ENCODE measurements at regions not wholly inside any gene's neighbourhood (a gene's known extent, or its start where the extent isn't known, plus 50 kb on each side); places are given as distances from the start of the nearest gene placed in this dataset.
"Not testable (repeated sequence)": the region's sequence is repeated elsewhere in the genome, so short reads cannot be mapped to it uniquely, and the experiment has no call there.

- Mint-ChIP-seq H3K36me3 (no peaks in the 10 kb centered on the region), H3K9me3 (no peaks in the 10 kb centered on the region), H3K27ac (no peak overlapping the region), H3K27me3 (no peaks in the 10 kb centered on the region), H3K4me3 (no peak overlapping the region), H3K4me1 (no peaks in the 10 kb centered on the region)
- CTCF ChIA-PET = no interaction called here
- no peak for DNase-seq
Measured at GRCh38 chr5:60487885-60488442, 212.0 kb downstream of the DEPDC1B start.

GRCh38 chr5:60487476-60487875 lies 212.5 kb downstream of the DEPDC1B start:
- CTCF ChIA-PET = no interaction called here
- Mint-ChIP-seq H3K36me3 (no peaks in the 10 kb centered on the region), H3K4me3 (no peak overlapping the region), H3K27me3 (no peaks in the 10 kb centered on the region), H3K4me1 (no peaks in the 10 kb centered on the region), H3K9me3 (no peaks in the 10 kb centered on the region), H3K27ac (no peak overlapping the region)
- no peak for DNase-seq

- no peak overlapping the region for H3K4me3 Mint-ChIP-seq
- H3K9me3 Mint-ChIP-seq = no peaks in the 10 kb centered on the region
- no peaks in the 10 kb centered on the region for H3K4me1 Mint-ChIP-seq
- no peak overlapping the region for H3K27ac Mint-ChIP-seq
- no peaks in the 10 kb centered on the region for H3K27me3 Mint-ChIP-seq
- CTCF ChIA-PET = interaction anchor here (0.7 kb wide), 1 partner anchor 25 kb away, joined by 3 read pairs; no protein-coding TSS in a partner anchor
- DNase-seq = no peak
- no peaks in the 10 kb centered on the region for H3K36me3 Mint-ChIP-seq
Measured at GRCh38 chr5:60485361-60485760, 214.6 kb downstream of the DEPDC1B start.

GRCh38 chr5:60483050-60483449 lies 216.9 kb downstream of the DEPDC1B start:
- no peaks in the 10 kb centered on the region for H3K4me1 Mint-ChIP-seq
- no peaks in the 10 kb centered on the region for H3K27me3 Mint-ChIP-seq
- H3K36me3 Mint-ChIP-seq = no peaks in the 10 kb centered on the region
- no peak for DNase-seq
- no peak overlapping the region for H3K4me3 Mint-ChIP-seq
- no peaks in the 10 kb centered on the region for H3K9me3 Mint-ChIP-seq
- CTCF ChIA-PET = no interaction called here
- H3K27ac Mint-ChIP-seq = no peak overlapping the region

- H3K4me3 Mint-ChIP-seq = no peak overlapping the region
- no peaks in the 10 kb centered on the region for H3K4me1 Mint-ChIP-seq
- no peaks in the 10 kb centered on the region for H3K36me3 Mint-ChIP-seq
- no peaks in the 10 kb centered on the region for H3K27me3 Mint-ChIP-seq
- DNase-seq = no peak
- H3K27ac Mint-ChIP-seq = no peak overlapping the region
- H3K9me3 Mint-ChIP-seq = no peaks in the 10 kb centered on the region
- CTCF ChIA-PET = no interaction called here
Measured at GRCh38 chr5:60482301-60482700, 217.7 kb downstream of the DEPDC1B start.

- no peak for DNase-seq
- H3K4me1 Mint-ChIP-seq = no peaks in the 10 kb centered on the region
- no peak overlapping the region for H3K27ac Mint-ChIP-seq
- H3K36me3 Mint-ChIP-seq = no peaks in the 10 kb centered on the region
- no peaks in the 10 kb centered on the region for H3K27me3 Mint-ChIP-seq
- CTCF ChIA-PET = no interaction called here
- no peaks in the 10 kb centered on the region for H3K9me3 Mint-ChIP-seq
- no peak overlapping the region for H3K4me3 Mint-ChIP-seq
Measured at GRCh38 chr5:60479542-60479941, 220.4 kb downstream of the DEPDC1B start.

- CTCF ChIA-PET = no interaction called here
Measured at GRCh38 chr5:60477849-60478248, 222.1 kb downstream of the DEPDC1B start.

GRCh38 chr5:60473654-60474053 lies 226.3 kb downstream of the DEPDC1B start:
- H3K27me3 Mint-ChIP-seq = no peaks in the 10 kb centered on the region
- DNase-seq = no peak
- H3K27ac Mint-ChIP-seq = no peak overlapping the region
- H3K9me3 Mint-ChIP-seq = peaks cover 3% of the 10 kb centered on the region
- no peak overlapping the region for H3K4me3 Mint-ChIP-seq
- H3K36me3 Mint-ChIP-seq = no peaks in the 10 kb centered on the region
- no peaks in the 10 kb centered on the region for H3K4me1 Mint-ChIP-seq
- CTCF ChIA-PET = no interaction called here

More at GRCh38 chr5:60477849-60478248, 222.1 kb downstream of the DEPDC1B start:
- H3K4me3 Mint-ChIP-seq = no peak overlapping the region
- H3K9me3 Mint-ChIP-seq = no peaks in the 10 kb centered on the region
- no peak overlapping the region for H3K27ac Mint-ChIP-seq
- H3K36me3 Mint-ChIP-seq = no peaks in the 10 kb centered on the region
- H3K4me1 Mint-ChIP-seq = no peaks in the 10 kb centered on the region
- DNase-seq = no peak
- H3K27me3 Mint-ChIP-seq = no peaks in the 10 kb centered on the region

GRCh38 chr5:60473027-60473426 lies 226.9 kb downstream of the DEPDC1B start:
- H3K36me3 Mint-ChIP-seq, DNase-seq, CTCF ChIA-PET, H3K27me3 Mint-ChIP-seq, H3K4me1 Mint-ChIP-seq, H3K27ac Mint-ChIP-seq, H3K9me3 Mint-ChIP-seq, H3K4me3 Mint-ChIP-seq: not testable (repeated sequence)

GRCh38 chr5:60470881-60471280 lies 229.1 kb downstream of the DEPDC1B start:
- Mint-ChIP-seq H3K4me1 (no peaks in the 10 kb centered on the region), H3K4me3 (no peak overlapping the region), H3K27ac (no peak overlapping the region), H3K9me3 (peaks cover 3% of the 10 kb centered on the region), H3K36me3 (no peaks in the 10 kb centered on the region), H3K27me3 (no peaks in the 10 kb centered on the region)
- CTCF ChIA-PET = no interaction called here
- DNase-seq = no peak

GRCh38 chr5:60469286-60469685 lies 230.7 kb downstream of the DEPDC1B start:
- Mint-ChIP-seq H3K36me3 (no peaks in the 10 kb centered on the region), H3K9me3 (peaks cover 3% of the 10 kb centered on the region), H3K4me3 (no peak overlapping the region), H3K27me3 (no peaks in the 10 kb centered on the region), H3K27ac (no peak overlapping the region), H3K4me1 (no peaks in the 10 kb centered on the region)
- DNase-seq = no peak
- CTCF ChIA-PET = no interaction called here

- Mint-ChIP-seq H3K36me3 (no peaks in the 10 kb centered on the region), H3K27ac (no peak overlapping the region), H3K4me1 (no peaks in the 10 kb centered on the region), H3K27me3 (no peaks in the 10 kb centered on the region), H3K4me3 (no peak overlapping the region), H3K9me3 (no peaks in the 10 kb centered on the region)
- CTCF ChIA-PET = no interaction called here
- DNase-seq = no peak
Measured at GRCh38 chr5:60463179-60463868, 236.6 kb downstream of the DEPDC1B start.

GRCh38 chr5:60458666-60459065 lies 241.3 kb downstream of the DEPDC1B start:
- DNase-seq = no peak
- Mint-ChIP-seq H3K27ac (no peak overlapping the region), H3K4me3 (no peak overlapping the region), H3K36me3 (no peaks in the 10 kb centered on the region), H3K27me3 (no peaks in the 10 kb centered on the region), H3K4me1 (no peaks in the 10 kb centered on the region), H3K9me3 (no peaks in the 10 kb centered on the region)
- CTCF ChIA-PET = no interaction called here

- Mint-ChIP-seq H3K27me3 (no peaks in the 10 kb centered on the region), H3K9me3 (no peaks in the 10 kb centered on the region), H3K4me1 (no peaks in the 10 kb centered on the region), H3K27ac (no peak overlapping the region), H3K36me3 (no peaks in the 10 kb centered on the region), H3K4me3 (no peak overlapping the region)
- CTCF ChIA-PET = no interaction called here
- no peak for DNase-seq
Measured at GRCh38 chr5:60457233-60457632, 242.7 kb downstream of the DEPDC1B start.

- DNase-seq = no peak
- Mint-ChIP-seq H3K27ac (no peak overlapping the region), H3K4me3 (no peak overlapping the region), H3K4me1 (no peaks in the 10 kb centered on the region), H3K27me3 (no peaks in the 10 kb centered on the region), H3K36me3 (no peaks in the 10 kb centered on the region), H3K9me3 (no peaks in the 10 kb centered on the region)
- CTCF ChIA-PET = no interaction called here
Measured at GRCh38 chr5:60455589-60455988, 244.4 kb downstream of the DEPDC1B start.

All from activated naive CD4-positive, alpha-beta T cell treated with anti-CD3 and anti-CD28 coated beads, Interleukin-2, amount 10 ng/mL, durations not matched to agents 7 days and 5 days (primary cell).